H1 (cell line): ENCODE measurements at regions not wholly inside any gene's neighbourhood (a gene's known extent, or its start where the extent isn't known, plus 50 kb on each side); places are given as distances from the start of the nearest gene placed in this dataset.
A peak's percentile ranks its signal among the peaks of the same experiment; 100 is the strongest.

Source experiments
- CTCF ChIA-PET: fragments of 300-600 bp; sonication (Branson Sonifier 250); formaldehyde crosslinking; loops from one replicate; lab custom pipeline; 2021; ENCODE audit not compliant: partially characterized antibody; lab: Charles Lee
- POLR2A ChIA-PET: fragments of 300-600 bp; sonication (Branson Sonifier 250); formaldehyde crosslinking; loops from one replicate; lab custom pipeline; 2021; ENCODE audit warnings: inconsistent platforms; ENCODE audit not compliant: partially characterized antibody; lab: Charles Lee
- DNase-seq, 2 experiments: peaks; one replicate each; pipeline versions ENCODE4 v3.0.0 to v3.0.0-alpha.2; 2010 to 2022; ENCODE audit warnings: low spot score in 2 of 2, low read depth in 1 of 2, mixed read lengths in 1 of 2
- FAIRE-seq: peaks from 2 replicates; lab custom pipeline; 2011; peaks lifted over from hg19 to GRCh38; lab: Jason Lieb, UNC
- H2AFZ ChIP-seq: 2 replicates; pipeline ENCODE4 v1.8.1; 2012; ENCODE audit warnings: low read length, inconsistent platforms
- H2AK5ac ChIP-seq: 2 replicates; pipeline ENCODE4 v1.6.1; 2013; ENCODE audit warnings: low read depth, low read length
- H2BK120ac ChIP-seq: replicated peaks from 2 replicates; pipeline ENCODE3; 2013; ENCODE audit warnings: low read depth, low read length, inconsistent platforms
- H2BK12ac ChIP-seq: 2 replicates; pipeline ENCODE4 v1.6.1; 2013; ENCODE audit warnings: low read depth, low read length
- H2BK15ac ChIP-seq: 2 replicates; pipeline ENCODE4 v1.6.1; 2013; ENCODE audit warnings: low read length
- H2BK20ac ChIP-seq: 2 replicates; pipeline ENCODE4 v1.6.1; 2013; ENCODE audit warnings: low read length
- H2BK5ac ChIP-seq: 2 replicates; pipeline ENCODE4 v1.6.1; 2013; ENCODE audit warnings: low read depth, low read length
- H3K14ac ChIP-seq: 2 replicates; pipeline ENCODE4 v1.6.1; 2013; ENCODE audit warnings: inconsistent platforms; ENCODE audit not compliant: insufficient read length
- H3K18ac ChIP-seq: 2 replicates; pipeline ENCODE4 v1.6.1; 2013; ENCODE audit warnings: low read length; ENCODE audit errors: extremely low read depth
- H3K23ac ChIP-seq: 2 replicates; pipeline ENCODE4 v1.6.1; 2013; ENCODE audit warnings: inconsistent platforms; ENCODE audit not compliant: insufficient read length
- H3K23me2 ChIP-seq: 2 replicates; pipeline ENCODE4 v1.6.1; 2013; ENCODE audit warnings: low read depth, low read length
- H3K27ac ChIP-seq: 2 replicates; pipeline ENCODE4 v1.6.1; 2011; ENCODE audit warnings: low read depth, low read length, inconsistent platforms
- H3K27me3 ChIP-seq, 4 experiments: replicated peaks in 1 of 4; 1 replicate in 1 of 4; 2 replicates in 3 of 4; pipeline versions ENCODE4 v1.6.1 to v1.8.1; 2011 to 2013; ENCODE audit warnings: low read length in 3 of 4, mild to moderate bottlenecking in 3 of 4, inconsistent platforms in 2 of 4, mixed read lengths in 2 of 4, moderate library complexity in 1 of 4; ENCODE audit not compliant: control insufficient read depth in 3 of 4, insufficient read depth in 3 of 4; ENCODE audit errors: extremely low read depth in 1 of 4
- H3K36me3 ChIP-seq, 4 experiments: 2 replicates each; pipeline versions ENCODE4 v1.6.1 to v1.8.1; 2011 to 2013; ENCODE audit warnings: mild to moderate bottlenecking in 4 of 4, low read length in 3 of 4, moderate library complexity in 2 of 4, control low read depth in 1 of 4, inconsistent platforms in 1 of 4; ENCODE audit not compliant: insufficient read depth in 4 of 4, control insufficient read depth in 2 of 4
- H3K4ac ChIP-seq: replicated peaks from 2 replicates; pipeline ENCODE3; 2013; ENCODE audit warnings: low read length, low read depth, mixed read lengths, inconsistent platforms; ENCODE audit not compliant: insufficient read length
- H3K4me1 ChIP-seq, 4 experiments: replicated peaks in 1 of 4; 1 replicate in 1 of 4; 2 replicates in 3 of 4; pipeline versions ENCODE4 v1.6.1 to v1.8.1; 2011 to 2013; ENCODE audit warnings: low read length in 3 of 4, inconsistent platforms in 2 of 4, mixed read lengths in 1 of 4; ENCODE audit not compliant: insufficient read depth in 4 of 4, control insufficient read depth in 3 of 4
- H3K4me2 ChIP-seq, 2 experiments: 2 replicates each; pipeline versions ENCODE4 v1.6.1 to v1.8.1; 2011 to 2013; ENCODE audit warnings: low read depth in 2 of 2, low read length in 2 of 2, control low read depth in 1 of 2, inconsistent platforms in 1 of 2, mild to moderate bottlenecking in 1 of 2; ENCODE audit not compliant: insufficient read depth in 1 of 2
- H3K4me3 ChIP-seq, 4 experiments: fragments of 200-600, 300-600 bp in 1 of 4; sonication (generic), shearing (Covaris generic), sonication (Bioruptor Twin) in 1 of 4; 2 replicates each; pipeline versions ENCODE4 v1.5.1 to v1.8.1; 2011 to 2016; ENCODE audit warnings: low read length in 4 of 4, low read depth in 3 of 4, control low read depth in 2 of 4, inconsistent platforms in 2 of 4, mild to moderate bottlenecking in 2 of 4, mixed read lengths in 1 of 4, moderate library complexity in 1 of 4; ENCODE audit not compliant: insufficient read depth in 2 of 4; ENCODE audit errors: extremely low read depth in 1 of 4
- H3K56ac ChIP-seq: replicated peaks from 2 replicates; pipeline ENCODE3; 2013; ENCODE audit warnings: low read depth, mild to moderate bottlenecking, mixed read lengths, low read length, inconsistent platforms; ENCODE audit not compliant: insufficient read length
- H3K79me1 ChIP-seq: 2 replicates; pipeline ENCODE4 v1.6.1; 2013; ENCODE audit warnings: low read depth, low read length, control low read depth
- H3K79me2 ChIP-seq, 2 experiments: 2 replicates each; pipeline versions ENCODE4 v1.6.1 to v1.8.1; 2012 to 2013; ENCODE audit warnings: low read length in 2 of 2, mild to moderate bottlenecking in 2 of 2, inconsistent platforms in 1 of 2; ENCODE audit not compliant: insufficient read depth in 2 of 2, control insufficient read depth in 1 of 2
- H3K9ac ChIP-seq, 4 experiments: replicated peaks in 1 of 4; 1 replicate in 1 of 4; 2 replicates in 3 of 4; pipeline versions ENCODE4 v1.6.1 to v1.8.1; 2011 to 2013; ENCODE audit warnings: low read depth in 3 of 4, low read length in 3 of 4, control low read depth in 2 of 4, mild to moderate bottlenecking in 2 of 4, moderate library complexity in 2 of 4, inconsistent platforms in 1 of 4; ENCODE audit errors: extremely low read depth in 1 of 4
- H3K9me3 ChIP-seq, 2 experiments: 2 replicates each; pipeline versions ENCODE4 v1.6.1 to v1.8.1; 2012 to 2013; ENCODE audit warnings: mild to moderate bottlenecking in 2 of 2, moderate library complexity in 2 of 2, control low read depth in 1 of 2, inconsistent platforms in 1 of 2, low read depth in 1 of 2, low read length in 1 of 2, mixed read lengths in 1 of 2; ENCODE audit not compliant: insufficient read depth in 2 of 2
- H4K20me1 ChIP-seq, 2 experiments: replicated peaks in 1 of 2; 2 replicates each; pipeline versions ENCODE3 to v1.8.1; 2011 to 2013; ENCODE audit warnings: inconsistent platforms in 2 of 2, low read length in 2 of 2, mild to moderate bottlenecking in 1 of 2; ENCODE audit not compliant: insufficient read depth in 2 of 2, control insufficient read depth in 1 of 2
- H4K5ac ChIP-seq: 2 replicates; pipeline ENCODE4 v1.6.1; 2013; ENCODE audit warnings: low read length, low read depth, mixed read lengths, inconsistent platforms; ENCODE audit not compliant: insufficient read length
- H4K8ac ChIP-seq: 2 replicates; pipeline ENCODE4 v1.8.0; 2013; ENCODE audit warnings: mild to moderate bottlenecking, moderate library complexity, low read length, inconsistent platforms; ENCODE audit not compliant: insufficient read depth; ENCODE audit errors: extremely low read depth
- H4K91ac ChIP-seq: replicated peaks from 2 replicates; pipeline ENCODE3; 2013; ENCODE audit warnings: low read length, mixed read lengths, inconsistent platforms; ENCODE audit not compliant: insufficient read length
- ASH2L ChIP-seq: fragments of 200-600, 300-600 bp; sonication (generic); IDR thresholded peaks from one replicate; pipeline ENCODE4 v1.7.1; 2017; ENCODE audit warnings: low read length
- BACH1 ChIP-seq: IDR thresholded peaks from 2 replicates; pipeline ENCODE4 v1.6.1; 2012; ENCODE audit warnings: low read length, improper control_type of control experiment
- BCL11A ChIP-seq, 2 experiments: IDR thresholded peaks; one replicate each; pipeline ENCODE4 v1.6.1; 2011; ENCODE audit warnings: low read depth in 2 of 2, low read length in 2 of 2, mild to moderate bottlenecking in 2 of 2
- CHD2 ChIP-seq: IDR thresholded peaks from 2 replicates; pipeline ENCODE4 v1.6.1; 2012; ENCODE audit warnings: low read length, improper control_type of control experiment
- CREB1 ChIP-seq: IDR thresholded peaks from 2 replicates; pipeline ENCODE4 v1.6.1; 2012; ENCODE audit warnings: inconsistent platforms
- EZH2 ChIP-seq: fragments of 200-600 bp; sonication (generic); IDR thresholded peaks from 2 replicates; pipeline ENCODE4 v1.7.1; 2012; ENCODE audit warnings: low read depth, mild to moderate bottlenecking, moderate library complexity, low read length, inconsistent platforms; ENCODE audit not compliant: severe bottlenecking
- HDAC2 ChIP-seq, 2 experiments: fragments of 300-600 bp in 1 of 2; sonication (generic) in 1 of 2; IDR thresholded peaks; 2 replicates each; pipeline ENCODE4 v1.6.1; 2011 to 2012; ENCODE audit warnings: low read depth in 2 of 2, low read length in 2 of 2, mild to moderate bottlenecking in 2 of 2, moderate library complexity in 2 of 2, borderline replicate concordance in 1 of 2, inconsistent platforms in 1 of 2
- NRF1 ChIP-seq: IDR thresholded peaks from 2 replicates; pipeline ENCODE4 v1.6.1; 2011; ENCODE audit warnings: mild to moderate bottlenecking, low read depth, low read length, improper control_type of control experiment
- POLR2A ChIP-seq, 2 experiments: IDR thresholded peaks; 1 replicate in 1 of 2; 2 replicates in 1 of 2; pipeline ENCODE4 v1.6.1; 2011; ENCODE audit warnings: low read depth in 2 of 2, low read length in 2 of 2, mild to moderate bottlenecking in 2 of 2; ENCODE audit errors: control extremely low read depth in 1 of 2
- RBBP5 ChIP-seq: IDR thresholded peaks from 2 replicates; pipeline ENCODE4 v1.7.1; 2012; ENCODE audit warnings: low read depth, mild to moderate bottlenecking, inconsistent platforms, low read length, moderate library complexity, borderline replicate concordance
- SIRT6 ChIP-seq: IDR thresholded peaks from one replicate; pipeline ENCODE4 v1.7.1; 2012; ENCODE audit warnings: low read length, inconsistent platforms
- SP2 ChIP-seq: IDR thresholded peaks from 2 replicates; pipeline ENCODE4 v1.6.1; 2012; ENCODE audit warnings: mild to moderate bottlenecking, low read length, inconsistent platforms
- SP4 ChIP-seq: IDR thresholded peaks from 2 replicates; pipeline ENCODE4 v1.6.1; 2012; ENCODE audit warnings: low read length, inconsistent platforms
- SRF ChIP-seq: IDR thresholded peaks from 2 replicates; pipeline ENCODE4 v1.6.1; 2011; ENCODE audit warnings: mild to moderate bottlenecking, low read depth, low read length, moderate library complexity
- TBP ChIP-seq: IDR thresholded peaks from 2 replicates; pipeline ENCODE4 v1.6.1; 2011; ENCODE audit warnings: low read depth, low read length, improper control_type of control experiment
- WGBS, 2 experiments: shearing (Covaris generic) in 1 of 2; methylation state at CpG; one replicate each; pipeline versions ENCODE4 v1.1.6 to v1.1.7; 2013 to 2015; ENCODE audit warnings: low lambda C conversion rate in 2 of 2, mixed read lengths in 2 of 2, inconsistent platforms in 1 of 2, low coverage in 1 of 2, missing lambda C conversion rate in 1 of 2; ENCODE audit not compliant: insufficient replicate concordance in 2 of 2, insufficient coverage in 1 of 2, insufficient read length in 1 of 2; ENCODE audit errors: extremely low coverage in 1 of 2, missing lambda C conversion rate in 1 of 2; 5-methylcytosine and 5-hydroxymethylcytosine counted together

GRCh38 chr4:177728361-177729152 lies 286.3 kb upstream of the AGA start:
- H4K20me1 ChIP-seq, result no peaks in the 10 kb centered on the region
- ChIA-PET CTCF (interaction anchor here (0.6 to 1.3 kb wide), 2 partner anchors 14 to 629 kb away, joined by 3 read pairs; no protein-coding TSS in a partner anchor), POLR2A (no interaction called here)
- FAIRE-seq (no peak), DNase-seq (no peak)
- H3K23ac ChIP-seq, result no peak overlapping the region
- H2BK12ac ChIP-seq, result no peak overlapping the region
- H2BK20ac ChIP-seq, result no peak overlapping the region
- H4K5ac ChIP-seq, result no peak overlapping the region
- H2AK5ac ChIP-seq, result no peak overlapping the region
- no peak overlapping the region for H3K4me2 ChIP-seq
- no peak overlapping the region for H3K14ac ChIP-seq
- peak overlapping the region; percentile 94; the same call in 1 of the 2 replicates for H2AFZ ChIP-seq
- no peak overlapping the region for H3K56ac ChIP-seq
- H2BK120ac ChIP-seq, result no peak overlapping the region
- WGBS, 2 experiments, result 89% methylated on average over 24 of the region's 27 CpGs; no CpG with 5 or more reads in 1 of the 2 experiments
- H3K18ac ChIP-seq, result no peak overlapping the region
- H3K79me1 ChIP-seq, result no peaks in the 10 kb centered on the region
- H3K27ac ChIP-seq, result no peak overlapping the region
- H3K9me3 ChIP-seq, result no peaks in the 10 kb centered on the region
- 0 out of 2 replicates have a peak overlapping the region, but pooled peaks have one; percentile 5 for H2BK5ac ChIP-seq
- no peak overlapping the region for H3K4ac ChIP-seq
- H3K36me3 ChIP-seq, result no peaks in the 10 kb centered on the region
- no peak overlapping the region for H3K4me3 ChIP-seq
- H3K9ac ChIP-seq, result no peak overlapping the region
- H2BK15ac ChIP-seq, result no peak overlapping the region
- no peaks in the 10 kb centered on the region for H3K79me2 ChIP-seq
- no peaks in the 10 kb centered on the region for H3K27me3 ChIP-seq
- no peaks in the 10 kb centered on the region for H3K4me1 ChIP-seq
- no peak overlapping the region for H4K91ac ChIP-seq
- no peaks in the 10 kb centered on the region for H3K23me2 ChIP-seq
- H4K8ac ChIP-seq, result no peak overlapping the region; the same call in 1 of the 2 replicates
- TF ChIP-seq SP2 (no peak), ASH2L (no peak), TBP (no peak), SP4 (no peak), HDAC2 (IDR thresholded peaks at IDR 0.05; ENCODE audit: borderline replicate concordance in 1 of 2, low read depth in 2 of 2, low read length in 2 of 2) (no peak), SRF (no peak), NRF1 (no peak), BCL11A (IDR thresholded peaks at IDR 0.05; ENCODE audit: low read depth in 2 of 2, low read length in 2 of 2) (no peak), CREB1 (no peak), CHD2 (no peak), SIRT6 (no peak), RBBP5 (no peak), BACH1 (no peak), EZH2 (no peak), POLR2A (IDR thresholded peaks at IDR 0.05; ENCODE audit: control extremely low read depth in 1 of 2, low read depth in 2 of 2, low read length in 2 of 2) (no peak)
